ENCODE measurements at regions not wholly inside any gene's neighbourhood (a gene's known extent, or its start where the extent isn't known, plus 50 kb on each side); places are given as distances from the start of the nearest gene placed in this dataset.
"Not testable (repeated sequence)": the region's sequence is repeated elsewhere in the genome, so short reads cannot be mapped to it uniquely, and the experiment has no call there.

GRCh38 chr3:104180906-104181305 lies 1185.8 kb upstream of the ALCAM start:
- no peak for DNase-seq

GRCh38 chr3:104190681-104191080 lies 1176.0 kb upstream of the ALCAM start:
- no peak for DNase-seq

- DNase-seq = no peak
Measured at GRCh38 chr3:104198131-104198530, 1168.6 kb upstream of the ALCAM start.

GRCh38 chr3:104206925-104207324 lies 1159.8 kb upstream of the ALCAM start:
- DNase-seq = no peak

GRCh38 chr3:104214277-104214676 lies 1152.4 kb upstream of the ALCAM start:
- no peak for DNase-seq

GRCh38 chr3:104214937-104215336 lies 1151.8 kb upstream of the ALCAM start:
- no peak for DNase-seq

GRCh38 chr3:104219046-104219445 lies 1147.7 kb upstream of the ALCAM start:
- not testable (repeated sequence) for DNase-seq

- DNase-seq = no peak
Measured at GRCh38 chr3:104234442-104235194, 1132.1 kb upstream of the ALCAM start.

GRCh38 chr3:104244680-104245220 lies 1122.0 kb upstream of the ALCAM start:
- DNase-seq = no peak

GRCh38 chr3:104245261-104245660 lies 1121.4 kb upstream of the ALCAM start:
- no peak for DNase-seq

GRCh38 chr3:104245981-104246380 lies 1120.7 kb upstream of the ALCAM start:
- DNase-seq = no peak

GRCh38 chr3:104257486-104257885 lies 1109.2 kb upstream of the ALCAM start:
- no peak for DNase-seq

GRCh38 chr3:104263477-104263876 lies 1103.2 kb upstream of the ALCAM start:
- no peak for DNase-seq

- not testable (repeated sequence) for DNase-seq
Measured at GRCh38 chr3:104266219-104266618, 1100.5 kb upstream of the ALCAM start.

- no peak for DNase-seq
Measured at GRCh38 chr3:104269771-104270170, 1096.9 kb upstream of the ALCAM start.

- no peak for DNase-seq
Measured at GRCh38 chr3:104273046-104273649, 1093.6 kb upstream of the ALCAM start.

GRCh38 chr3:104275199-104275598 lies 1091.5 kb upstream of the ALCAM start:
- no peak for DNase-seq

- DNase-seq = no peak
Measured at GRCh38 chr3:104279617-104280016, 1087.1 kb upstream of the ALCAM start.

- DNase-seq = no peak
Measured at GRCh38 chr3:104281713-104282112, 1085.0 kb upstream of the ALCAM start.

- DNase-seq = no peak
Measured at GRCh38 chr3:104286645-104287044, 1080.1 kb upstream of the ALCAM start.

GRCh38 chr3:104291437-104291851 lies 1075.3 kb upstream of the ALCAM start:
- DNase-seq = no peak

GRCh38 chr3:104291878-104292277 lies 1074.8 kb upstream of the ALCAM start:
- DNase-seq = no peak

- no peak for DNase-seq
Measured at GRCh38 chr3:104297617-104298016, 1069.1 kb upstream of the ALCAM start.

- DNase-seq = no peak
Measured at GRCh38 chr3:104298662-104299061, 1068.0 kb upstream of the ALCAM start.

All from NCI-H187 treated with DMSO at 0.1 percent for 48 hours (cell line).